ENCODE measurements at regions not wholly inside any gene's neighbourhood (a gene's known extent, or its start where the extent isn't known, plus 50 kb on each side); places are given as distances from the start of the nearest gene placed in this dataset.

GRCh38 chr20:16808796-16809195, 60.6 kb downstream of the OTOR start:
- intact Hi-C loops (cut with DNase I, micrococcal nuclease), result loop anchor here in 1 of 2 experiments (10.0 kb wide), 3 partner anchors 1086 to 1466 kb away; no protein-coding TSS in a partner anchor
- Mint-ChIP-seq H3K4me1 (ENCODE audit: low read depth) (no peaks in the 10 kb centered on the region), H3K36me3 (ENCODE audit: low read depth) (no peaks in the 10 kb centered on the region)

GRCh38 chr20:16810216-16810615, 62.1 kb downstream of the OTOR start:
- ATAC-seq (ENCODE audit: poor library complexity), result no peak
- H3K27me3 ChIP-seq (ENCODE audit: control insufficient read depth in 1 of 2, insufficient read depth in 2 of 2, low read length in 2 of 2), result peaks cover 7 to 15% of the 10 kb centered on the region in 2 experiments
- H3K27ac ChIP-seq (ENCODE audit: low read depth in 1 of 2, low read length in 2 of 2), result no peak overlapping the region
- H3K4me3 ChIP-seq (ENCODE audit: low read length), result no peak overlapping the region
- no peaks in the 10 kb centered on the region for H3K4me1 ChIP-seq (ENCODE audit: insufficient read depth, low read length)
- no peaks in the 10 kb centered on the region for H3K36me3 ChIP-seq (ENCODE audit: insufficient read depth, low read length)
- peaks cover 0 to 4% of the 10 kb centered on the region in 2 experiments for H3K9me3 ChIP-seq (ENCODE audit: control insufficient read depth in 1 of 2, insufficient read depth in 1 of 2, low read length in 2 of 2)
- no peak for TF ChIP-seq CTCF (IDR thresholded peaks at IDR 0.05)
- no peaks in the 10 kb centered on the region for H3K4me1 Mint-ChIP-seq (ENCODE audit: low read depth)
- no peak for DNase-seq
- ChIA-PET POLR2A (no interaction called here), CTCF (no interaction called here)
- H3K36me3 Mint-ChIP-seq (ENCODE audit: low read depth), result no peaks in the 10 kb centered on the region
- H3K4me3 Mint-ChIP-seq, result no peak overlapping the region
- H3K27me3 Mint-ChIP-seq, result peaks cover 69% of the 10 kb centered on the region
- intact Hi-C loops (cut with DNase I, micrococcal nuclease), result no loop called here
- no peaks in the 10 kb centered on the region for H3K9me3 Mint-ChIP-seq
- no peak overlapping the region for H3K27ac Mint-ChIP-seq

More at GRCh38 chr20:16808796-16809195, 60.6 kb downstream of the OTOR start:
- Histone ChIP-seq H3K27me3 (ENCODE audit: control insufficient read depth in 1 of 2, insufficient read depth in 2 of 2, low read length in 2 of 2) (peaks cover 7 to 19% of the 10 kb centered on the region in 2 experiments), H3K4me1 (ENCODE audit: insufficient read depth, low read length) (no peaks in the 10 kb centered on the region), H3K36me3 (ENCODE audit: insufficient read depth, low read length) (no peaks in the 10 kb centered on the region), H3K4me3 (ENCODE audit: low read length) (no peak overlapping the region), H3K9me3 (ENCODE audit: control insufficient read depth in 1 of 2, insufficient read depth in 1 of 2, low read length in 2 of 2) (peaks cover 0 to 4% of the 10 kb centered on the region in 2 experiments), H3K27ac (ENCODE audit: low read depth in 1 of 2, low read length in 2 of 2) (no peak overlapping the region)
- ATAC-seq (ENCODE audit: poor library complexity) (no peak), DNase-seq (no peak)
- ChIA-PET POLR2A (no interaction called here), CTCF (no interaction called here)
- no peak for TF ChIP-seq CTCF (IDR thresholded peaks at IDR 0.05)
- H3K9me3 Mint-ChIP-seq, result no peaks in the 10 kb centered on the region
- peaks cover 70% of the 10 kb centered on the region for H3K27me3 Mint-ChIP-seq
- H3K27ac Mint-ChIP-seq, result no peak overlapping the region
- H3K4me3 Mint-ChIP-seq, result no peak overlapping the region

DNA sequence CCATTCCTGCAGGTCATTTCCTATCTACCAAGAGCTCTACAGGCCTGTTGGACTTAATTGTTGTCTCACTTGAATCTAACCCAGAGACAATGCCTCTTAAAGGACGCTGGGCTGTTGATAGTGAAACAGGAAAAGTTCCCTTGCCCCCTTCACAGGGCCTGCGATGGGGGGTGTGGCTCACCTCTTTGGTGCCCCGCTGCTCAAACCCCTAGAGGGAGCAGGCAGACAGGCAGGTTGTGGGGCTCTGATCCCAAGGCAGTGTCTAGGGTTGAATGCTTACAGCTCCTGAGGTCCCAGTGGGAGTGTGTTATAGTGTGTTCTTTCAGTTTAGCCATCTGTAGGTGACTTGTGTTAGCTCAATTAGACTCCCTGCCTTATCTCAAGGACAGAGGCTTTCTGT, 68.0 kb downstream of the OTOR start:
- DNase-seq (no peak), ATAC-seq (ENCODE audit: poor library complexity) (no peak)
- H3K4me3 ChIP-seq (ENCODE audit: low read length), result no peak overlapping the region
- no peaks in the 10 kb centered on the region for H3K9me3 ChIP-seq (ENCODE audit: control insufficient read depth in 1 of 2, insufficient read depth in 1 of 2, low read length in 2 of 2)
- Mint-ChIP-seq H3K9me3 (no peaks in the 10 kb centered on the region), H3K36me3 (ENCODE audit: low read depth) (no peaks in the 10 kb centered on the region), H3K27me3 (peaks cover 64% of the 10 kb centered on the region), H3K4me3 (no peak overlapping the region), H3K27ac (no peak overlapping the region), H3K4me1 (ENCODE audit: low read depth) (no peaks in the 10 kb centered on the region)
- ChIA-PET POLR2A (no interaction called here), CTCF (no interaction called here)
- no peak for TF ChIP-seq CTCF (IDR thresholded peaks at IDR 0.05)
- no peaks in the 10 kb centered on the region for H3K4me1 ChIP-seq (ENCODE audit: insufficient read depth, low read length)
- no peaks in the 10 kb centered on the region for H3K36me3 ChIP-seq (ENCODE audit: insufficient read depth, low read length)
- no peak overlapping the region for H3K27ac ChIP-seq (ENCODE audit: low read depth in 1 of 2, low read length in 2 of 2)
- H3K27me3 ChIP-seq (ENCODE audit: control insufficient read depth in 1 of 2, insufficient read depth in 2 of 2, low read length in 2 of 2), result peaks cover 3 to 5% of the 10 kb centered on the region in 2 experiments
- intact Hi-C loops (cut with DNase I, micrococcal nuclease), result no loop called here

All from CD4-positive, alpha-beta T cell (primary cell).